ENCODE measurements at regions not wholly inside any gene's neighbourhood (a gene's known extent, or its start where the extent isn't known, plus 50 kb on each side); places are given as distances from the start of the nearest gene placed in this dataset.
"Not testable (repeated sequence)": the region's sequence is repeated elsewhere in the genome, so short reads cannot be mapped to it uniquely, and the experiment has no call there.

DNA sequence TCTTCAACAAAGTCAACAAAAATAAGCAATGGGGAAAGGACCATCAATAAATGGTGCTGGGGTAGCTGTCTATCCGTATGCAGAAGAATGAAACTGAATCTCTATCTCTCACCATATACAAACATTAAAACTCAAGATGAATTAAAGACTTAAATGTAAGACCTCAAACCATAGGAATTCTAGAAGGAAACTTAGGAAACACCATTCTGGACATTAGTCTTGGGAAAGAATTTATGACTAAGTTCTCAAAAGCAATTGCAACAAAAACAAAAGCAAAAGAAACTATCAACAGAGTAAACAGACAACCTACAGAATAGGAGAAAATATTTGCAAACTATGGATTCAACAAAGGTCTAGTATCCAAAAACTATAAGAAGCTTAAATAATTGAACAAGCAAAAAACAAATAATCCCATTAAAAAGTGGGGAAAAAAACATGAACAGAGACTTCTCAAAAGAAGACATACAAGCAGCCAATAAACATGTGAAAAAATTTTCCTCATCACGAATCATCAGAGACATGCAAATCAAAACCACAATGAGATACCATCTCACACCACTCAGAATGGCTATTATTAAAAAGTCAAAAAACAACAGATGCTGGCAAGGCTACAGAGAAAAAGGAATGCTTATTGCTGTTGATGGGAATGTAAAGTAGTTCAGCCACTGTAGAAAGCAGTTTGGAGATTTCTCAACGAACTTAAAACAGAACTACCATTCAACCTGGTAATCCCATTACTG is 266.1 kb upstream of the DAAM1 start:
- TF ChIP-seq, protein P1, sequence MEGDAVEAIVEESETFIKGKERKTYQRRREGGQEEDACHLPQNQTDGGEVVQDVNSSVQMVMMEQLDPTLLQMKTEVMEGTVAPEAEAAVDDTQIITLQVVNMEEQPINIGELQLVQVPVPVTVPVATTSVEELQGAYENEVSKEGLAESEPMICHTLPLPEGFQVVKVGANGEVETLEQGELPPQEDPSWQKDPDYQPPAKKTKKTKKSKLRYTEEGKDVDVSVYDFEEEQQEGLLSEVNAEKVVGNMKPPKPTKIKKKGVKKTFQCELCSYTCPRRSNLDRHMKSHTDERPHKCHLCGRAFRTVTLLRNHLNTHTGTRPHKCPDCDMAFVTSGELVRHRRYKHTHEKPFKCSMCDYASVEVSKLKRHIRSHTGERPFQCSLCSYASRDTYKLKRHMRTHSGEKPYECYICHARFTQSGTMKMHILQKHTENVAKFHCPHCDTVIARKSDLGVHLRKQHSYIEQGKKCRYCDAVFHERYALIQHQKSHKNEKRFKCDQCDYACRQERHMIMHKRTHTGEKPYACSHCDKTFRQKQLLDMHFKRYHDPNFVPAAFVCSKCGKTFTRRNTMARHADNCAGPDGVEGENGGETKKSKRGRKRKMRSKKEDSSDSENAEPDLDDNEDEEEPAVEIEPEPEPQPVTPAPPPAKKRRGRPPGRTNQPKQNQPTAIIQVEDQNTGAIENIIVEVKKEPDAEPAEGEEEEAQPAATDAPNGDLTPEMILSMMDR (IDR thresholded peaks at IDR 0.05; ENCODE audit: borderline replicate concordance, extremely low read depth, low read length, poor library complexity, severe bottlenecking): not testable (repeated sequence)
- TF ChIP-seq EZH2 (IDR thresholded peaks at IDR 0.05; ENCODE audit: borderline replicate concordance, low read depth, low read length, severe bottlenecking): not testable (repeated sequence)

Measured in DND-41 (cell line).